ENCODE measurements at regions not wholly inside any gene's neighbourhood (a gene's known extent, or its start where the extent isn't known, plus 50 kb on each side); places are given as distances from the start of the nearest gene placed in this dataset.

DNA sequence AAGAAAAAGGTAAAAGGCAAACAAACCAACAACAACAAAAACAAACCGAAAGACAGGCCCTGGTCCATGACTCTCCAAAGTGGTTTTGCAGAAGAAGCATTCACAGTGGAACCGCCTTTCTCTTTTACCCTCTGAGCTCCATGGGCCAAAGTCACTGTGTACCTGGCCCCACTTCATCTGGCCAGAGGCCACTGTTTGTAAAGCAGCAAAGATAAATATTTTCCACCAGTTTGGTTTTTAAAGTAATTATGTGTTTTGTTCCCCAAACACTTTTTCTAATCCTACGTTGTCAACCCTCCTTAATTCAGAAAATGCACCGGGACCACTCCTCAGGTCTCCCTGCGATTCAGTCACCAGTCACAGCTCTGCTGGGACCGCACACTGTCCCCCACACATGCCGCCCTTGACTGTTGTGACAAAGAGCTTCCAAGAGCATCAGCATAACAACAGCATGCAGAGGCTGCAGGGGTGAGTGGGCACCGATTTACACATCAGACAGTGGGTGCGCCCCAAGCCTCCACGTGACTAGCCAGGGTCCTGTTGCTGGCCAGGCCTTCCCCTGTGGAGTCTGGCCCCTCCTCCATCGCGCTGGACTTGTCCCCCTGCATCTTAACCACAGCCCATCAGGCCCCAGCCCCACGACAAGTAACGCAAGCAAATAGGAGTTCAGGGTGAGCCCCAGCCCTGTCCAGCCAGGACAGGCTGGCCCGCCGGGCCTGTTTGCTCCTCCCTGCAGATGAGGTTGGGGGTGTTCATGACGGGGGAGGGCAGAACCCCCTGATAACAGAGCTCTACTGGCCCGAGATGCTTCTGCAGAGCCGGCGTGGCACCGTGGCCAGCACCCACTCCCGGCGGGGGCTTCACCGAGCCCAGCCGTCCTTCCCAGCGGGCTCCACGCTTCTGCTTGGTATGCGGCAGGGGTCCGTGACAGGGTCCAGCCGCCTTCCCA lies 65.2 kb upstream of the DIO3 start:
- no peak overlapping the region for H3K27ac ChIP-seq (ENCODE audit: insufficient read depth, low read length)
- WGBS, 2 experiments (ENCODE audit: extremely low coverage in 2 of 2, insufficient read length in 1 of 2), result 70% methylated on average over 4 of the region's 30 CpGs; no CpG with 5 or more reads in 1 of the 2 experiments
- H3K9me3 ChIP-seq (ENCODE audit: control insufficient read depth, insufficient read depth, low read length), result peaks cover 7% of the 10 kb centered on the region
- H3K79me1 ChIP-seq (ENCODE audit: low read depth in 1 of 2, low read length in 2 of 2), result no peaks in the 10 kb centered on the region
- no peak overlapping the region for H3K4me3 ChIP-seq (ENCODE audit: insufficient read depth, low read depth, low read length)
- no peaks in the 10 kb centered on the region for H3K36me3 ChIP-seq (ENCODE audit: control insufficient read depth, insufficient read depth, low read length)
- intact Hi-C loops (cut with micrococcal nuclease), result no loop called here
- POLR2A ChIA-PET (ENCODE audit: unreplicated experiment), result no interaction called here
- H3K4me1 ChIP-seq (ENCODE audit: control insufficient read depth, insufficient read depth, low read length), result no peaks in the 10 kb centered on the region
- no peak overlapping the region for H3K4me2 ChIP-seq (ENCODE audit: low read depth, low read length)
- H3K4ac ChIP-seq (ENCODE audit: low read depth, low read length), result no peak overlapping the region
- H3K9me1 ChIP-seq (ENCODE audit: insufficient read depth, low read length), result no peaks in the 10 kb centered on the region
- H4K20me1 ChIP-seq (ENCODE audit: insufficient read depth, low read length), result no peaks in the 10 kb centered on the region
- CTCF ChIA-PET, result no interaction called here
- TF ChIP-seq POLR2A (IDR thresholded peaks at IDR 0.05; ENCODE audit: low read depth, low read length), result no peak
- no peak for TF ChIP-seq SMC3 (IDR thresholded peaks at IDR 0.05; ENCODE audit: low read depth, low read length)
- TF ChIP-seq FOS (IDR thresholded peaks at IDR 0.05; ENCODE audit: low read depth, low read length), result no peak
- no peak for TF ChIP-seq BHLHE40 (IDR thresholded peaks at IDR 0.05; ENCODE audit: low read depth, low read length)
- TF ChIP-seq, protein P1, sequence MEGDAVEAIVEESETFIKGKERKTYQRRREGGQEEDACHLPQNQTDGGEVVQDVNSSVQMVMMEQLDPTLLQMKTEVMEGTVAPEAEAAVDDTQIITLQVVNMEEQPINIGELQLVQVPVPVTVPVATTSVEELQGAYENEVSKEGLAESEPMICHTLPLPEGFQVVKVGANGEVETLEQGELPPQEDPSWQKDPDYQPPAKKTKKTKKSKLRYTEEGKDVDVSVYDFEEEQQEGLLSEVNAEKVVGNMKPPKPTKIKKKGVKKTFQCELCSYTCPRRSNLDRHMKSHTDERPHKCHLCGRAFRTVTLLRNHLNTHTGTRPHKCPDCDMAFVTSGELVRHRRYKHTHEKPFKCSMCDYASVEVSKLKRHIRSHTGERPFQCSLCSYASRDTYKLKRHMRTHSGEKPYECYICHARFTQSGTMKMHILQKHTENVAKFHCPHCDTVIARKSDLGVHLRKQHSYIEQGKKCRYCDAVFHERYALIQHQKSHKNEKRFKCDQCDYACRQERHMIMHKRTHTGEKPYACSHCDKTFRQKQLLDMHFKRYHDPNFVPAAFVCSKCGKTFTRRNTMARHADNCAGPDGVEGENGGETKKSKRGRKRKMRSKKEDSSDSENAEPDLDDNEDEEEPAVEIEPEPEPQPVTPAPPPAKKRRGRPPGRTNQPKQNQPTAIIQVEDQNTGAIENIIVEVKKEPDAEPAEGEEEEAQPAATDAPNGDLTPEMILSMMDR (conservative IDR thresholded peaks at IDR 0.05; ENCODE audit: low read depth, low read length), result no peak
- TF ChIP-seq RCOR1 (IDR thresholded peaks at IDR 0.05; ENCODE audit: insufficient replicate concordance, low read length), result no peak
- TF ChIP-seq NFE2L2 (IDR thresholded peaks at IDR 0.05; ENCODE audit: low read depth, low read length), result no peak
- TF ChIP-seq CEBPB (IDR thresholded peaks at IDR 0.05; ENCODE audit: low read depth, low read length), result no peak
- TF ChIP-seq, protein P2, sequence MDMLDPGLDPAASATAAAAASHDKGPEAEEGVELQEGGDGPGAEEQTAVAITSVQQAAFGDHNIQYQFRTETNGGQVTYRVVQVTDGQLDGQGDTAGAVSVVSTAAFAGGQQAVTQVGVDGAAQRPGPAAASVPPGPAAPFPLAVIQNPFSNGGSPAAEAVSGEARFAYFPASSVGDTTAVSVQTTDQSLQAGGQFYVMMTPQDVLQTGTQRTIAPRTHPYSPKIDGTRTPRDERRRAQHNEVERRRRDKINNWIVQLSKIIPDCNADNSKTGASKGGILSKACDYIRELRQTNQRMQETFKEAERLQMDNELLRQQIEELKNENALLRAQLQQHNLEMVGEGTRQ (IDR thresholded peaks at IDR 0.05; ENCODE audit: low read depth, low read length), result no peak
- TF ChIP-seq MXI1 (IDR thresholded peaks at IDR 0.05; ENCODE audit: borderline replicate concordance, low read depth, low read length), result no peak
- TF ChIP-seq RFX5 (IDR thresholded peaks at IDR 0.05; ENCODE audit: low read depth, low read length), result no peak
- no peak overlapping the region for H4K8ac ChIP-seq (ENCODE audit: low read depth in 2 of 2, low read length in 2 of 2)
- no peak overlapping the region for H3K23ac ChIP-seq (ENCODE audit: low read depth, low read length)
- dilution Hi-C loops (cut with HindIII; ENCODE audit: low sequenced_read_pairs, unreplicated experiment), result no loop called here
- H2BK5ac ChIP-seq (ENCODE audit: low read depth, low read length, poor library complexity, severe bottlenecking), result no peak overlapping the region
- no peak overlapping the region for H3K56ac ChIP-seq (ENCODE audit: extremely low read depth, insufficient read depth, low read length)
- H3K18ac ChIP-seq (ENCODE audit: low read depth, low read length), result no peak overlapping the region
- H2AK9ac ChIP-seq (replicated peaks; ENCODE audit: low read depth, low read length, poor library complexity), result no peak overlapping the region
- no peak overlapping the region for H2BK15ac ChIP-seq (ENCODE audit: low read depth, low read length)
- no peak overlapping the region for H4K5ac ChIP-seq (ENCODE audit: low read depth, low read length)
- no peak overlapping the region for H2BK20ac ChIP-seq (ENCODE audit: low read depth, low read length)
- H4K91ac ChIP-seq (ENCODE audit: insufficient read depth, low read depth, low read length), result no peak overlapping the region
- no peak overlapping the region for H2AFZ ChIP-seq (replicated peaks; ENCODE audit: low read length, poor library complexity)
- no TSS peak for BruUV-seq (replicated peaks)
- no peak for ATAC-seq (ENCODE audit: low read depth)
- H3K27me3 ChIP-seq (ENCODE audit: control insufficient read depth, insufficient read depth, low read length), result peaks cover 19% of the 10 kb centered on the region; the same call in 1 of the 2 replicates
- H2AK5ac ChIP-seq (ENCODE audit: low read depth, low read length), result no peak overlapping the region
- H2BK120ac ChIP-seq (ENCODE audit: low read depth, low read length), result no peak overlapping the region
- DNase-seq, result no peak
- in situ Hi-C loops (cut with MboI; ENCODE audit: low sequenced_read_pairs), result no loop called here
- no peak overlapping the region for H3K14ac ChIP-seq (replicated peaks; ENCODE audit: low read depth, low read length)
- H3K9ac ChIP-seq (ENCODE audit: low read depth, low read length), result no peak overlapping the region
